ENCODE measurements at regions not wholly inside any gene's neighbourhood (a gene's known extent, or its start where the extent isn't known, plus 50 kb on each side); places are given as distances from the start of the nearest gene placed in this dataset.
A peak's percentile ranks its signal among the peaks of the same experiment; 100 is the strongest.

GRCh38 chr20:6613280-6613861 is 154.1 kb upstream of the BMP2 start:
- H3K27ac ChIP-seq (ENCODE audit: low read depth in 1 of 2, low read length in 2 of 2) = no peak overlapping the region
- no peak overlapping the region for H3K9ac ChIP-seq (ENCODE audit: low read depth in 1 of 2, low read length in 2 of 2)
- peaks cover 0 to 10% (median 3%) of the 10 kb centered on the region in 4 donors for H3K4me1 ChIP-seq (ENCODE audit: control insufficient read depth in 4 of 4, insufficient read depth in 4 of 4, low read length in 3 of 4)
- no peak for DNase-seq (ENCODE audit: low spot score)
- H3K27me3 ChIP-seq (ENCODE audit: control insufficient read depth in 4 of 4, insufficient read depth in 4 of 4, low read length in 3 of 4) = no peaks in the 10 kb centered on the region
- TF ChIP-seq ATF3 (IDR thresholded peaks at IDR 0.05) (no peak), REST (IDR thresholded peaks at IDR 0.05) (no peak), CTCF (IDR thresholded peaks at IDR 0.05; ENCODE audit: low read depth, low read length, missing input control) (no peak), HNF4G (IDR thresholded peaks at IDR 0.05) (no peak), ZBTB33 (IDR thresholded peaks at IDR 0.05) (no peak), MAX (IDR thresholded peaks at IDR 0.05) (no peak)
- no peak overlapping the region for H3K4me3 ChIP-seq (ENCODE audit: low read depth in 1 of 3, low read length in 3 of 3)
- no peaks in the 10 kb centered on the region for H3K36me3 ChIP-seq (ENCODE audit: control insufficient read depth in 4 of 4, insufficient read depth in 3 of 4, low read depth in 1 of 4, low read length in 3 of 4)
- no peaks in the 10 kb centered on the region for H3K9me3 ChIP-seq (ENCODE audit: control insufficient read depth in 4 of 4, low read length in 3 of 4)
- 89% methylated on average over 8 of the region's 8 CpGs for whole genome bisulfite sequencing

- WGBS = 31% methylated on average over 1 of the region's 1 CpG
Measured at GRCh38 chr20:6612606-6612923, 154.9 kb upstream of the BMP2 start.

More at GRCh38 chr20:6612606-6612923, 154.9 kb upstream of the BMP2 start:
- peak in 1 of 2 donors; percentile 12 for TF ChIP-seq JUND (IDR thresholded peaks at IDR 0.05)
- no peak for TF ChIP-seq NR2F2 (IDR thresholded peaks at IDR 0.05)
- TF ChIP-seq GABPA (IDR thresholded peaks at IDR 0.05 in 1 of 2, conservative IDR thresholded peaks at IDR 0.05 in 1 of 2) = peak in 1 of 2 donors; percentile 9
- TF ChIP-seq ZBTB33 (IDR thresholded peaks at IDR 0.05) = peak; percentile 10
- no peak for TF ChIP-seq EGR1 (IDR thresholded peaks at IDR 0.05; ENCODE audit: low read depth in 2 of 2)
- no peak for TF ChIP-seq FOXA1 (IDR thresholded peaks at IDR 0.05)
- no peak for TF ChIP-seq MAX (IDR thresholded peaks at IDR 0.05)
- TF ChIP-seq REST (IDR thresholded peaks at IDR 0.05) = no peak
- no peak for TF ChIP-seq RAD21 (IDR thresholded peaks at IDR 0.05)
- no peak for DNase-seq (ENCODE audit: low spot score)
- peaks cover 0 to 10% (median 3%) of the 10 kb centered on the region in 4 donors for H3K4me1 ChIP-seq (ENCODE audit: control insufficient read depth in 4 of 4, insufficient read depth in 4 of 4, low read length in 3 of 4)
- no peaks in the 10 kb centered on the region for H3K9me3 ChIP-seq (ENCODE audit: control insufficient read depth in 4 of 4, low read length in 3 of 4)
- H3K4me3 ChIP-seq (ENCODE audit: low read depth in 1 of 3, low read length in 3 of 3) = no peak overlapping the region
- H3K36me3 ChIP-seq (ENCODE audit: control insufficient read depth in 4 of 4, insufficient read depth in 3 of 4, low read depth in 1 of 4, low read length in 3 of 4) = no peaks in the 10 kb centered on the region
- no peaks in the 10 kb centered on the region for H3K27me3 ChIP-seq (ENCODE audit: control insufficient read depth in 4 of 4, insufficient read depth in 4 of 4, low read length in 3 of 4)
- H3K9ac ChIP-seq (ENCODE audit: low read depth in 1 of 2, low read length in 2 of 2) = no peak overlapping the region
- H3K27ac ChIP-seq (ENCODE audit: low read depth in 1 of 2, low read length in 2 of 2) = peak overlapping the region; percentile 89 to 92
